ENCODE measurements at regions not wholly inside any gene's neighbourhood (a gene's known extent, or its start where the extent isn't known, plus 50 kb on each side); places are given as distances from the start of the nearest gene placed in this dataset.

- DNase-seq (ENCODE audit: extremely low read depth, low read depth, low spot score), result no peak
Measured at GRCh38 chr17:31595666-31596381, 204.3 kb downstream of the RAB11FIP4 start.

DNA sequence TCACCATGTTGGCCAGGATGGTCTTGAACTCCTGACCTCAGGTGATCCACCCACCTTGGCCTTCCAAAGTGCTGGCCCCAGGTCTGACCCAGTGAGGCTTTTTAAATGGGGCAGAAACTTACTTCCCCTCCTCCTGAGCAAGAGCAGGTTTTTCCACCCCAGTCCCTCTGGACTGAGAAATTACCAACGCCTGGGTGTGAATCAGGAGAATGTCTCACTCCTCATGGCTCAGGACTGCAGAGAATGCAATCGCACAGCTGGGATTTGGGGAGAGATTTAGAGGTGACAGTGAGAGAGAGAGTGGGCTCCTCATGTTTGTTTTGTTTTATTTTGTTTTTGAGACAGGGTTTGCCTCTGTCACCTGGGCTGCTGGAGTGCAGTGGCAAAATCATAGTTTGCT lies 203.6 kb downstream of the RAB11FIP4 start:
- DNase-seq (ENCODE audit: extremely low read depth, low read depth, low spot score), result no peak

DNA sequence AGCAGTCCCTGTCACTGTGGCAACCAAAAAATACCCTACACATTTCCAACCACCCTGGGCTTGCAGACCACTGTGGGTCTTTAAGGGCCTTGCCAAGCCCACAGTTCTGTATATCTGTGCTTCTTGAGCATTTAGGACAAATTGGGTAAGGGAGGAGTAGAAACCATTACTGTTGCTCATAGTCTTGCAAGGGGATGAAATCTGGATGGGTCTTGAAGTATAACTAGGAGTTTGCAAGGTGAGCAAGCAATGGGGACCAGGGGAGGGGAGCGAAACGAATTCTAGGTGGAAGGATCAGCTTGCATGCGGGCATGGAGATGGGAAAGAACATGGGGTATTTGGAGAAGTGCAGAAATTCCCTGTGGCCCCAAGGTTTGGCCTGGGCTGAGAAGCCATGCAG lies 202.9 kb downstream of the RAB11FIP4 start:
- DNase-seq (ENCODE audit: extremely low read depth, low read depth, low spot score), result no peak

- no peak for DNase-seq (ENCODE audit: extremely low read depth, low read depth, low spot score)
Measured at GRCh38 chr17:31593806-31594205, 202.3 kb downstream of the RAB11FIP4 start.

DNA sequence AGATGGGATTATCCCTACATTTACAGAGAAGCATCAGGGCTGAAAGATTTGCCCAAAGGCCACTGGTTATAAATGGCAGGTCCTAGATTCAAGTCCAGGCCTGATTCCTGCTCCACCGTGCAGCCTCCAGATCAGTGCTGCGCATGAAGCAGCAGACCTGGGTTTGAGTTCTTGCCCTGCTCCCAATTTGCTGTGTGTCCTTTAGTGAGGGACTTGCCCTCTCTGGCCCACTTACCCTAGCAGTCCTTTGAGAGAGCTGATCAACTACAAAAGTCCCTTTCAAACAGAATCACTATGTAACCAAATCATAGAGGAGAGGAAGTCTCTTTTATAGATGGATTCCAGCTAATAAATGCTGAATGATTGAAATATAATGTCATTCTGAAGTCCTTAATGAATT lies 200.4 kb downstream of the RAB11FIP4 start:
- DNase-seq (ENCODE audit: extremely low read depth, low read depth, low spot score), result no peak

DNA sequence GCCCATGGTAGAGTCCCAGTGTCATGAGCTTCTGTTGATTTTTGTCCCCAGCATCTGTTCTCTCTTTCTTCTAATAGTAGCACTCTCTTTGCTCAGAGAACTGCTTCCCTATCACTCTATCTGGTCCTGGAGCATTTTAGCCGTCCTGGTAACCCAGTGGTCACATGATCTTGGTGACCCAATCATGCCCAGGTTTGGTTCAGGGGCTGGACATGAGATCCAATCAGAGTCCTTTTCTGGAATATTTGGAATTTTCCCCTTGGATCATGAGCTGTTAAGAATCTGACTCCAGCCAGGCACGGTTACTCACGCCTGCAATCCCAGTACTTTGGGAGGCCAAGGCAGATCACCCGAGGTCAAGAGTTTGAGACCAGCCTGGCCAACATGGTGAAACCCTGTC lies 197.0 kb downstream of the RAB11FIP4 start:
- no peak for DNase-seq (ENCODE audit: extremely low read depth, low read depth, low spot score)

DNA sequence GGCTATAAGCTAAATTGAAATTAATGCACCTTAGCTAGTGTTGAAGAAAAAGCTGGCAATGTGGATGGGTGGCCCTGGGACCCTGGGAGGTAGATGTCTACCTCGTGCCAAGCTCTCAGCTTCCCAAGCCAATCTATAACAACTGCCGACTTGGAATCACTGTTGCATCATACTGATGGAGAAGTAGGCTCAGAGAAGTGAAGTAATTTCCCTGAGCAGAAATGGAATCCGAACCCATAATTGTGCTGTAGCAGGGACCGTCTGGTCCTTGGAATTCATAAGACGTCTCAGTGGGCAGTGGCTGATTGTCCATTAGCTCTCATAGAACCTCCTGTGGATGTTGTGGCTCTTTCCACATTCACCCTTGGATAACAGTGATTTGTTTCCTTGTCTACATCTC lies 196.6 kb downstream of the RAB11FIP4 start:
- no peak for DNase-seq (ENCODE audit: extremely low read depth, low read depth, low spot score)
